AG09309 (cell line): ENCODE measurements at regions not wholly inside any gene's neighbourhood (a gene's known extent, or its start where the extent isn't known, plus 50 kb on each side); places are given as distances from the start of the nearest gene placed in this dataset.

Source experiments
- DNase-seq: peaks from one replicate; pipeline ENCODE4 v3.0.0-alpha.2; 2010; ENCODE audit warnings: low read depth
- H3K4me3 ChIP-seq: 2 replicates; pipeline ENCODE4 v1.5.1; 2011; ENCODE audit warnings: mild to moderate bottlenecking, low read depth, low read length, moderate library complexity; ENCODE audit not compliant: control insufficient read depth
- TF ChIP-seq, protein P1 (sequence below): IDR thresholded peaks from 2 replicates; pipeline ENCODE4 v1.5.1; 2011; ENCODE audit warnings: mild to moderate bottlenecking, low read depth, low read length, inconsistent platforms; ENCODE audit not compliant: insufficient read depth, control insufficient read depth; ENCODE audit errors: missing control alignments

DNA sequence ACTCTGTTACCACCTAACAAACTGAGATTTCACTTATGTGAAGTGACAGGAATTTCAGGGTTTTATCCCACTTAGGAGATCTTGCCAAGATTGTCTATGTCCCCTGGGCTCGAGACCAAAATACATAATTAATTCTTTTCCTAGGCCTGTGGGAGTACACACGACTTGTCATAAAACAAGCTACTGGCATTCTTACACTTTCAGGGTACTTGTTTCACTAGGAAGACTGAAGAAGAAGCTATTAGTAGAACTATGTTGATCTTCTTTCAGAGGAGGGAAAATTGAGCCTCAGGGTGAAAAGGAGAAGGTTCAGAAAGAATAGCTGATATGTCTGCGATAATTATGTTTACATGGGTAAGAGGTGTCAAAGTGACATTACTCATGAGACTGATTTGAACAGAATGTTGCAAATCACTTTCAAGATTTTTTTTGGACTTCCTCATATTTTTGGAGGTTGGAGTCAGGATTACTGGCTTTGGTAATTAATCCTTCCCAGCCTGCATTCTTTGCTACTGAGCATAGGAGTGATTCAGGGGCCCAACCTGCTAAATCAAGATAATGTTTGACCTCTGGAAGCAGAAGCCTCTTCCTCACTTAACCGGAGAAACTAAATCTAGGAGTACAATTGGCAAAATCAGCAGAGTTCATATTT is 240.0 kb upstream of the NT5C1B start:
- DNase-seq: no peak
- no peak overlapping the region for H3K4me3 ChIP-seq
- TF ChIP-seq, protein P1, sequence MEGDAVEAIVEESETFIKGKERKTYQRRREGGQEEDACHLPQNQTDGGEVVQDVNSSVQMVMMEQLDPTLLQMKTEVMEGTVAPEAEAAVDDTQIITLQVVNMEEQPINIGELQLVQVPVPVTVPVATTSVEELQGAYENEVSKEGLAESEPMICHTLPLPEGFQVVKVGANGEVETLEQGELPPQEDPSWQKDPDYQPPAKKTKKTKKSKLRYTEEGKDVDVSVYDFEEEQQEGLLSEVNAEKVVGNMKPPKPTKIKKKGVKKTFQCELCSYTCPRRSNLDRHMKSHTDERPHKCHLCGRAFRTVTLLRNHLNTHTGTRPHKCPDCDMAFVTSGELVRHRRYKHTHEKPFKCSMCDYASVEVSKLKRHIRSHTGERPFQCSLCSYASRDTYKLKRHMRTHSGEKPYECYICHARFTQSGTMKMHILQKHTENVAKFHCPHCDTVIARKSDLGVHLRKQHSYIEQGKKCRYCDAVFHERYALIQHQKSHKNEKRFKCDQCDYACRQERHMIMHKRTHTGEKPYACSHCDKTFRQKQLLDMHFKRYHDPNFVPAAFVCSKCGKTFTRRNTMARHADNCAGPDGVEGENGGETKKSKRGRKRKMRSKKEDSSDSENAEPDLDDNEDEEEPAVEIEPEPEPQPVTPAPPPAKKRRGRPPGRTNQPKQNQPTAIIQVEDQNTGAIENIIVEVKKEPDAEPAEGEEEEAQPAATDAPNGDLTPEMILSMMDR: no peak

DNA sequence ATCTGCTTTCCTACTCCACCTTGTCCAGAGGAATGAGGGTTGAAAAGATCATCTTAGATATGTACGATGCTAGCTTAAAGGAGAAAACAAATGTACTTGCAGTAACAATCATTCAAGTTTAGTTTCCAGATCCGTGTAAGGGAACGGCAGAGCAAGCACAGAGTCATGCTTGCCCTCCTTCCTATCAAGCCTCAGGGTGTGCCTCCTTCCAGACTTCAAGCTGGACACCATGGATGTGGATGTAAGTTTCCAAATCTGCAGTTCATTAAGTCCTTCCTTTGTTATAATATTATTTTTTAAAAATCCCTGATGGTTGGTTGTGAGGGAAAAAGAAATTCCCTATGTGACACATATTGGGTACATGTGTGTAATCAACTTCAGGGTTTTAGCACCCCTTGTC is 238.9 kb upstream of the NT5C1B start:
- no peak overlapping the region for H3K4me3 ChIP-seq
- TF ChIP-seq, protein P1: no peak
- no peak for DNase-seq

DNA sequence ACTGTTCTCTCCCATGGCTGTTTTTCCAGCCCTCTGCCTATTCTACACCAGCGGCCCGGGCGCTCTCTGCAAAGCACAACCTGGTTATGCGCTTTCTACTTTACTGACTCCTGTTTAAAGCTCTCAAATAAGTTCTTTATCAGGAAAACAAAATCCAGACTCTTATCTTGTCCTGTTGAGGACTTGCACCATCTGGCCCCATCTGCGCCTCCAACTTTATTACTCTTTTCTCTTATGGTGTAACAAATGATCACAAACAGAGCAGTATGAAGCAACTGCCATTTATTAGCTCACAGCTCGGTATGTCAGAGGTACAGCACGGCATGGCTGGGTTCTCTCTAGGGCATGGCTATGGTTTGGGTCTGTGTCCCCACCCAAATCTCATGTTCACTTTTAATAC is 236.5 kb upstream of the NT5C1B start:
- DNase-seq: no peak
- H3K4me3 ChIP-seq: no peak overlapping the region
- TF ChIP-seq, protein P1: no peak

DNA sequence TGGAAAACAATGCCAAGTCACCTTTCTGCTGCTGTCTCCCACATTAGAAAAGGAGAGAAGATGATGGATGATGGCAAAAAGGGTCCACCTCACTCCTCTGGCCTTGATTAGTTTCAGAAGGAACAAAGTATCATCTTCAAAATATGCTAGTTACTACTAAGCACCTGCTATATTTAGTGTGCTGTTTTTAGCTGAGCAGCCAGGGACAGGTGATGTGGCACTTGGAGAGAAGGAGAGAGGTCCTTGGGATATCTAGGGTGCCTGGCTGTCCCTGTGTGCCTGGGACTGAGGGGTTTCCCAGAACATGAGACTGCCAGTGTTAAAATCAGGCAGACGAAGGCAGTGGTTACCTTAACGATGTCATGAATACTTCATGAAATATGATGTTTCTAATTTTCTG is 235.5 kb upstream of the NT5C1B start:
- no peak overlapping the region for H3K4me3 ChIP-seq
- TF ChIP-seq, protein P1: no peak
- DNase-seq: no peak

DNA sequence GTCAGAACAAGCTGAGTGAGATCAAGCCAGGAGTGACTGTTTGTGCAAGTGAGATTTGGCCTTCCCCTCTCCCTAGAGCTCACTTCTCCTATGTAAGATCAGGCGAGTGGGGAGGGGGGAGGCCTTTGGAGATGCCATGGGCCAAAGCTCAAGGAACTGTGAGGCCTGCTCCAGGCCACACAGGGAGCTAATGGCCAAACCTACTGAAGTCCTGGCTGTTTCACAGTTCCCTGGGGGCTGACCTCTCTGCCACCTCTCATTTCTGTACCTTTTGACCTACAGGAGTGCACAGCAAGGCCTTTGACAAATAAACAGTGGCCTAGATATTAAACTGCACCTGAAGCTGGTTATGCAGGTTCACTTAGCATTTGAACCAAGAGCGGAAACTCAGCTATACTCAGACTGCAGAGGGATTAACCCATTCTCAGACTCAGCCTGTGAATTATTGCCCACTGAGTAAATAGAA is 235.0 kb upstream of the NT5C1B start:
- no peak for DNase-seq
- TF ChIP-seq, protein P1: no peak
- no peak overlapping the region for H3K4me3 ChIP-seq

DNA sequence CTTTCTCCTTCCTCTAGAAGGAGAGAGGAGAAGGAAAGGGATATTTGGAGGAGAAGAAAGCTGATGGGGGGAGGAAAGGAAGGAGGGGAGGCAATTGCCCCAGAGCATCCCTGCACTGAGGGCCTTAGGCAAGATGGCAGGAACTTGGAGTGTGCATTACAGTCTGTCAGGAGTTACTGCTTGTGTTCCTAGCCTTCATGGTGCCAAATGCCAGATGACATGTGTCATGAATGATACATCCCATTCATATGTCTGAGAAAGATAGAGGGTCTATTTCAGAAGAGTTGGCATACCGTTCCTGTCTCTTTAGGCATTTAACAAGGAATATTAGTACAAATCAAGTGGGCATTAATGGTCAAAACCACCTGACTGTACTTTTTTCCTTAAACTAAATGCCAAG is 232.1 kb upstream of the NT5C1B start:
- TF ChIP-seq, protein P1: no peak
- H3K4me3 ChIP-seq: no peak overlapping the region
- DNase-seq: no peak

DNA sequence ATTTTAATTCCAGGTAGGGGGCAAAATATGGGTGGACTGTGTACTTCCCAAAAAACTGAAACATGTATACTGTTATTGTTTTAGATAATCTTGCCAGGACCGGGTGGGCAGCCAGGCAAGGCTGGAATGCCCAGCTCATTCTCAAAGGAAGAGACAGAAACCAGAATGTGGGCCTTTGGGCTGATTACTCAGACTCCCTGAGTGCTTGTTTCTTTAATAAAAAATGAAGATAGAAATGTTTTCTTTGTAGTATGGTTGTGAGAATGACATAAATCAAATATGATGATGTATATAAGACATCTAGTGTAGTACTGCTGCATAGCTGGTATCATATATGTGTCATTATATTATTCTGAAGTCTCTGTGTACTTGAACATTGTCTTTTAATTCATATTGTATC is 231.6 kb upstream of the NT5C1B start:
- TF ChIP-seq, protein P1: no peak
- no peak overlapping the region for H3K4me3 ChIP-seq
- no peak for DNase-seq
